BE2C (cell line): ENCODE measurements at regions not wholly inside any gene's neighbourhood (a gene's known extent, or its start where the extent isn't known, plus 50 kb on each side); places are given as distances from the start of the nearest gene placed in this dataset.

Experiments
- DNase-seq: peaks from one replicate; pipeline ENCODE4 v3.0.0-alpha.2; 2020
- H3K27me3 ChIP-seq: fragments of 250-450 bp; sonication (Bioruptor Pico); 2 replicates; pipeline ENCODE4 v1.5.1; 2020; ENCODE audit warnings: mild to moderate bottlenecking
- H3K36me3 ChIP-seq: fragments of 250-450 bp; sonication (Bioruptor Pico); 2 replicates; pipeline ENCODE4 v1.5.1; 2020; ENCODE audit warnings: mild to moderate bottlenecking
- H3K4me1 ChIP-seq: fragments of 250-450 bp; sonication (Bioruptor Pico); 2 replicates; pipeline ENCODE4 v1.5.1; 2020
- H3K4me3 ChIP-seq: 2 replicates; pipeline ENCODE4 v1.5.1; 2011; ENCODE audit warnings: low read depth, low read length
- H3K9me3 ChIP-seq: fragments of 250-450 bp; sonication (Bioruptor Pico); 2 replicates; pipeline ENCODE4 v1.5.1; 2020
- CTCF ChIP-seq: IDR thresholded peaks from 2 replicates; pipeline ENCODE4 v1.5.1; 2012; ENCODE audit warnings: mild to moderate bottlenecking, low read depth, low read length

GRCh38 chr10:128870830-128871597, 596.0 kb upstream of the MGMT start:
- Histone ChIP-seq H3K27me3 (no peaks in the 10 kb centered on the region), H3K4me3 (no peak overlapping the region), H3K4me1 (peaks cover 6% of the 10 kb centered on the region), H3K36me3 (no peaks in the 10 kb centered on the region), H3K9me3 (no peaks in the 10 kb centered on the region)
- DNase-seq, result no peak
- TF ChIP-seq CTCF, result no peak

- H3K36me3 ChIP-seq, result no peaks in the 10 kb centered on the region
- no peak for DNase-seq
- H3K4me3 ChIP-seq, result no peak overlapping the region
- H3K27me3 ChIP-seq, result no peaks in the 10 kb centered on the region
- peaks cover 6% of the 10 kb centered on the region for H3K4me1 ChIP-seq
- H3K9me3 ChIP-seq, result no peaks in the 10 kb centered on the region
- TF ChIP-seq CTCF, result no peak
Observed at GRCh38 chr10:128871671-128872231, 595.3 kb upstream of the MGMT start.

- no peak for TF ChIP-seq CTCF
- Histone ChIP-seq H3K4me3 (no peak overlapping the region), H3K9me3 (no peaks in the 10 kb centered on the region), H3K36me3 (no peaks in the 10 kb centered on the region), H3K27me3 (no peaks in the 10 kb centered on the region), H3K4me1 (peaks cover 6% of the 10 kb centered on the region)
- no peak for DNase-seq
Observed at GRCh38 chr10:128873411-128874054, 593.5 kb upstream of the MGMT start.

GRCh38 chr10:128874331-128874730, 592.7 kb upstream of the MGMT start:
- H3K27me3 ChIP-seq, result no peaks in the 10 kb centered on the region
- H3K4me1 ChIP-seq, result peaks cover 6% of the 10 kb centered on the region
- no peak overlapping the region for H3K4me3 ChIP-seq
- TF ChIP-seq CTCF, result no peak
- no peaks in the 10 kb centered on the region for H3K9me3 ChIP-seq
- DNase-seq, result no peak
- no peaks in the 10 kb centered on the region for H3K36me3 ChIP-seq

GRCh38 chr10:128875030-128875744, 591.9 kb upstream of the MGMT start:
- TF ChIP-seq CTCF, result no peak
- DNase-seq, result no peak
- H3K4me3 ChIP-seq, result no peak overlapping the region
- no peaks in the 10 kb centered on the region for H3K27me3 ChIP-seq
- no peaks in the 10 kb centered on the region for H3K9me3 ChIP-seq
- peaks cover 6% of the 10 kb centered on the region for H3K4me1 ChIP-seq
- no peaks in the 10 kb centered on the region for H3K36me3 ChIP-seq
